Transverse colon (tissue), 4 donors: ENCODE measurements at regions not wholly inside any gene's neighbourhood (a gene's known extent, or its start where the extent isn't known, plus 50 kb on each side); places are given as distances from the start of the nearest gene placed in this dataset.
"Not testable (repeated sequence)": the region's sequence is repeated elsewhere in the genome, so short reads cannot be mapped to it uniquely, and the experiment has no call there.

ENCODE experiments used
- CTCF ChIP-seq, 5 experiments: fragments of 200-600 bp in 3 of 5; fragments of 450-650 bp in 2 of 5; sonication (generic) in 3 of 5; IDR thresholded peaks; 1 replicate in 2 of 5; 2 replicates in 3 of 5; pipeline ENCODE4 v1.5.1; 2016 to 2017; ENCODE audit warnings: antibody characterized with exemption in 5 of 5, inconsistent platforms in 3 of 5, mild to moderate bottlenecking in 2 of 5, moderate library complexity in 1 of 5
- POLR2A ChIP-seq: fragments of 450-650 bp; IDR thresholded peaks from one replicate; pipeline ENCODE4 v1.6.1; 2016; ENCODE audit warnings: antibody characterized with exemption, mild to moderate bottlenecking, moderate library complexity
- POLR2AphosphoS5 ChIP-seq, 3 donors: sonication (generic); formaldehyde crosslinking; IDR thresholded peaks; one replicate each; pipeline ENCODE4 v1.6.1; 2016; ENCODE audit warnings: antibody characterized with exemption in 3 of 3

- TF ChIP-seq CTCF (IDR thresholded peaks at IDR 0.05); POLR2A; POLR2AphosphoS5 (IDR thresholded peaks at IDR 0.05): not testable (repeated sequence)
These were observed 149.1 kb downstream of the GOLGA8K start for GRCh38 chr15:32253958-32254357.
